Erythroblast (primary cell): ENCODE measurements at regions not wholly inside any gene's neighbourhood (a gene's known extent, or its start where the extent isn't known, plus 50 kb on each side); places are given as distances from the start of the nearest gene placed in this dataset.
"Not testable (repeated sequence)": the region's sequence is repeated elsewhere in the genome, so short reads cannot be mapped to it uniquely, and the experiment has no call there.

ENCODE experiments used
- DNase-seq, 2 experiments: peaks; one replicate each; lab custom pipeline; 2025; lab: John Stamatoyannopoulos, UW
- GATA1 ChIP-seq: IDR thresholded peaks from 2 replicates; pipeline ENCODE4 v1.6.1; 2011; ENCODE audit warnings: low read depth, mild to moderate bottlenecking, control low read depth, low read length, moderate library complexity
- POLR2A ChIP-seq: IDR thresholded peaks from 2 replicates; pipeline ENCODE4 v1.6.1; 2011; ENCODE audit warnings: mild to moderate bottlenecking, low read length

DNA sequence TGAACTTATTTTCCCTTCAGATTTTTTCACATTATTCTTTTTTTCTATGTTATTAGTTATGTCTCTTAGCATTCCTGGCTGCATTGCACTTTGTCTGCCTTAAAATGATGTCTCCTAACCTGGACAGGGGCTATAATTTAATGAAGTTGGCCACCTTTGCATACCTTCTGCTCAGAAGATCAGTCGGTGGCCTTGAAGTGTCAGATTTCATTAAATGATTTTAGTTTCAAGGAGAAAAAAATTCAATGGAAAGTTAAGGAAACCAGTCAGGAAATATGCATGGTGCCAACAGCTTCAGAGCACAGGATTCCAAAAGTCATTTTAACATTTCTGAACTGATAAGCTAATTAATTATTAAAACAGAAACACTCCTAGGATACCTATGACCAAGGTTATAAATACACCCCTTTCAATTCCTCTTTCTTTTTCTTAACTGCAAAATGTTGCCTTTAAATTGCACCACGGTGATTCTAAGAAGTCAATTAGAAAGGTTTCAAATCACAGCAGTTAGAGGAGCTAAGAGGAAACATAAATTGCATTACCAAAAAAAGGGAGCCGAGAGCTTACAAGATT, 533.4 kb downstream of the KCNJ2 start:
- TF ChIP-seq POLR2A (no peak), GATA1 (no peak)
- no peak for DNase-seq

DNA sequence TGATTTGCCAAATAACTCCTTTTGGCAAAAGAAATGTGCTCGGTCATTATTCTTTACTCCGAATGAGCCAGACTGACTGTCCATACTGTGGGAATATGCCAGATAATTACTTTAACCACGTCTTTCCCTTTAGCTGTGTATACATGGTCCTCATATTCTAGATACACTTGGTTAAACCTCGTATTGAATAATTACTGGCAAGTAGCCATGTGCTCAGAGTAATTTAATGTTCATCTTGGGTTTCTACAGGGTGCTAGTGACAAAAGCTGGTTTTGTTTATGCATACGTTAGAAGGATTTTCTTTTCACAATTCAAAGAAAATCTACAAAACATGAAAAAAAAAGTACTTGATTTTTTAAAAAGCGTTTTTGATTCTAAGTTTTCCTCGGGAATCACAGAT, 540.3 kb downstream of the KCNJ2 start:
- DNase-seq: no peak

DNA sequence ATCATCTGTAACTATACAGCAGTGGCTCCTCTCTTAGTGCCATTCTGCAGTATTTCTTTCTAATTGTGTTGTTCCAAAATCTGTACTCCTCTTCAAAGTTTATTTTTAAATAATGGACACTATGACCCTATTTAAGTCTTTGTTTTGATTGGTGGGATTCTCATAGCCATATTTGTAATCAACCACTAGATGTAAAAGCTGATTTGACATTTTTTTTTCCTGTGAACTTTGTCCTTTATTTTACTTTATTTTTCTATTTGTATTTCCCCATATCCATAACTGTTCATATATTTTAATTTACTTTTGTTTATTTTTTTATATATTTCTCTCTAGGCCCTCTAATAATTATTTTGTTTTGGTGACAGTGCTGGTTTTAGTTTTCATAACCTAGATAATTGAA, 544.4 kb downstream of the KCNJ2 start:
- no peak for TF ChIP-seq POLR2A
- TF ChIP-seq GATA1: no peak

More for the DNA sequence above, 540.3 kb downstream of the KCNJ2 start:
- TF ChIP-seq GATA1: no peak
- TF ChIP-seq POLR2A: no peak

DNA sequence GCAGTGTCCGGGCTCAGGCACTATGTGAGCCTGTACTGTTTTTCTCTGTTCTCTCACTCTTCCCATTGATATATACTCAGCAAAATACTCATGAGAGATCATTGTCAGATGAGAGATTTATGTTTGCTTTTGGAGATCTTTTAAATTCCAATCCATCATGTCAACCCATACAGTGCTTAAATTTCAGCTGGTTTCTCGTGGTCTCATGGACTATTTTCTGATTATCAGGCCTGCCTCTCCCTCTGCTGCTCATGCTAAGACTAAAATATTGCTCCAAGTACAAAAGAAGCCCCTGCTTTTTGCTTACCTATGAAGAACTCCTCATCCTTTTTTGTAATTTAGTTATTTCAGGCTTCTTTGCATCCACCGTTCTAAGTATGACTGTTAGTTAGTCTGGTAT, 547.2 kb downstream of the KCNJ2 start:
- DNase-seq: no peak
- TF ChIP-seq GATA1 (no peak), POLR2A (no peak)

More for the DNA sequence above, 544.4 kb downstream of the KCNJ2 start:
- DNase-seq: no peak

- no peak for DNase-seq
- TF ChIP-seq POLR2A (no peak), GATA1 (no peak)
Observed at GRCh38 chr17:70717042-70717441, 547.7 kb downstream of the KCNJ2 start.

DNA sequence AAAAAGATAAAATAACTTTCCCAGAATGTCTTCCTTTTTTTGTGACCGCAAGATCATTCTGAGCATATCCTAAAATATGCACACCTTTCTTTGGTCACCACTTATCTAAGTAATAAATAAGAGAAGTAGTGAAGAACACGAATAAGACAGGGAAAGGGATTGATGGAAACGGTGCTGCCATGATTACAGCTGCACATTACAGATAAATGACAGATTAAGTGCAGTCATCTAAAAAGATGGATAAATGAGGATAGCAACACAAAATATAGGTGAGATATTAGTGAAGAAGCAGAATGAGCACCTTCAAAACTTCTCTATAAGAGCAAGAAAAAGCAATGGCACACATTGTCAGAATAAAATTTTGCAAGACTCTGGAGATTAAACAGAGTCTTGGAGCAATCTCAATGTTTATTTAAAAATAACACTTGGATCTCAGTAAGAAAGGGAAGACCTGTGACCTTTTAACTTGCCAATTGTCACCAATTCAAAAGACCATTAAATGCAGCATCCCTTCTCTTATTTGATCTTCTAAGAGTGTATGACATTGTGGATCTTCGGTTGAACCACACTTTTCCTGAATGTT, 567.1 kb downstream of the KCNJ2 start:
- no peak for TF ChIP-seq GATA1
- TF ChIP-seq POLR2A: no peak
- DNase-seq: no peak

- no peak for TF ChIP-seq POLR2A
- no peak for TF ChIP-seq GATA1
- no peak for DNase-seq
Observed at GRCh38 chr17:70739065-70739464, 569.7 kb downstream of the KCNJ2 start.

GRCh38 chr17:70746574-70746973, 577.2 kb downstream of the KCNJ2 start:
- not testable (repeated sequence) for DNase-seq

- DNase-seq: no peak
- TF ChIP-seq GATA1: no peak
Observed at GRCh38 chr17:70750983-70751382, 581.7 kb downstream of the KCNJ2 start.

- DNase-seq: not testable (repeated sequence)
Observed at GRCh38 chr17:70752461-70752860, 583.1 kb downstream of the KCNJ2 start.

GRCh38 chr17:70752966-70753467, 583.7 kb downstream of the KCNJ2 start:
- TF ChIP-seq POLR2A: no peak
- TF ChIP-seq GATA1: no peak
- DNase-seq: no peak

- TF ChIP-seq POLR2A: no peak
- no peak for TF ChIP-seq GATA1
- DNase-seq: no peak
Observed at GRCh38 chr17:70763018-70763417, 593.7 kb downstream of the KCNJ2 start.

DNA sequence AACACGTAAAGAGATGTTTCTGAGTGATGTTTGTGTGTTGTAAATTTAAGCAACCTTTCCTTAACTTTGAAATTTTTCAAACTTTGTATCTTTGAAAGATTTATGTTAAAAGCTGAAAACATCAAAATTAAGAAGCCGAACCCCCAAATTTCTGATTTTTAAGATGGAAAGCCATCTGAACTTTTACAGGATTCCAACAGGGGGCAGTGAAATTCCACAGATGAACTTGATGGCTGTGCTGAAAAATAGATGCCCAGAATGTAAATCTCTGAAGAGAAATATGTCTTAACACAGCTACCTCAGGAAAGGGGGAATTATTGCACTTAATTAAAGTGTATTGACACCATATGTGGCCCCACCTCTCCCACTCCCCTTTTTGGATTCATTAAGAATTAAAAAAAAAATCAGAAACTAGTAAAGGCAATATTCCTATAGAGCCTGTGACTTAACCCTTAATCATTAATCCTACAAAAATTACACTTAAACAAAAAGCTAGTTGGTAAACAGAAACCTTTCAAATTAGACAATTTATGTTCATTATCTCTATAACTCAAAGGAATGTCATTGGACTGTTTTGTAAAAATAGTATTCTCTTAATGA, 597.9 kb downstream of the KCNJ2 start:
- TF ChIP-seq GATA1 (no peak), POLR2A (no peak)
- DNase-seq: peak; percentile 11 to 43

DNA sequence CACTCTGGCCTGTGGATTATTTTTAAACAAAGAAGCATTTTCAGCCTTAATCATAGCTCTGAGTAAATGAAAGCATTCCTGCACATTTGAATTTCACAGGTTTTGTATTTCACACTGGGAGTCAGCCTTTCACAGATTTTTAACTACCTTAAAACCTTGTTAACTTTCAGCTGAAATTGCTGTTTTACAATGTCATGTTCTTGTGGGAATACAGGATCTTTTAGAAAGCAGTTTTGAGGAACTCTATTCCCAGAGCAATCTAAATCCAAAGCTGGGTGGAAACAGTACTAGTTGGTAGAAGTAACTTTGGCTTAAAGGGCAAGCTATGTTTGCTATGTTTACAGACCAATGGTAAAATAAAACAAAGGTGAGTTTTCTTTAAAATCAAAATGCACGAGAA, 600.6 kb downstream of the KCNJ2 start:
- no peak for TF ChIP-seq POLR2A
- TF ChIP-seq GATA1: no peak
- no peak for DNase-seq

- DNase-seq: no peak
- TF ChIP-seq POLR2A: no peak
- no peak for TF ChIP-seq GATA1
Observed at GRCh38 chr17:70771804-70772386, 602.6 kb downstream of the KCNJ2 start.
